Activated naive CD4-positive, alpha-beta T cell treated with anti-CD3 and anti-CD28 coated beads, Interleukin-2, amount 50 U/mL, for 72 hours (primary cell): ENCODE measurements at regions not wholly inside any gene's neighbourhood (a gene's known extent, or its start where the extent isn't known, plus 50 kb on each side); places are given as distances from the start of the nearest gene placed in this dataset.
"Not testable (repeated sequence)": the region's sequence is repeated elsewhere in the genome, so short reads cannot be mapped to it uniquely, and the experiment has no call there.

ENCODE experiments used
- ATAC-seq, 2 donors: fragments of 150-1000 bp; cut with Tn5 transposase; 2 replicates each; pipeline ENCODE4 v1.10.0; 2021; ENCODE audit warnings: mild to moderate bottlenecking in 2 of 2, moderate library complexity in 2 of 2
- DNase-seq, 2 donors: peaks; one replicate each; pipeline ENCODE4 v3.0.0; 2021 to 2022; ENCODE audit warnings: low spot score in 2 of 2
- H3K27ac Mint-ChIP-seq, 2 donors: one replicate each; pipeline ENCODE4 v1.8.0; 2022; ENCODE audit warnings: mild to moderate bottlenecking in 2 of 2, mixed read lengths in 2 of 2
- H3K36me3 Mint-ChIP-seq, 2 donors: one replicate each; pipeline ENCODE4 v1.8.0; 2022; ENCODE audit warnings: mixed read lengths in 2 of 2
- H3K9me3 Mint-ChIP-seq, 2 donors: one replicate each; pipeline ENCODE4 v1.8.0; 2022; ENCODE audit warnings: mixed read lengths in 2 of 2

- ATAC-seq (no peak), DNase-seq (no peak)
- peaks cover 0 to 4% of the 10 kb centered on the region in 2 donors for H3K36me3 Mint-ChIP-seq
- no peak overlapping the region for H3K27ac Mint-ChIP-seq
- no peaks in the 10 kb centered on the region for H3K9me3 Mint-ChIP-seq
These were observed 118.1 kb downstream of the GLRX3 start for GRCh38 chr10:130254243-130254642.

- no peak overlapping the region for H3K27ac Mint-ChIP-seq
- peaks cover 0 to 4% of the 10 kb centered on the region in 2 donors for H3K36me3 Mint-ChIP-seq
- peak in 1 of 2 donors; percentile 55 for ATAC-seq
- no peaks in the 10 kb centered on the region for H3K9me3 Mint-ChIP-seq
- peak in 1 of 2 donors; percentile 76 for DNase-seq
These were observed 118.5 kb downstream of the GLRX3 start for GRCh38 chr10:130254662-130255061.

- Mint-ChIP-seq H3K36me3 (no peaks in the 10 kb centered on the region), H3K9me3 (no peaks in the 10 kb centered on the region)
These were observed 119.6 kb downstream of the GLRX3 start for GRCh38 chr10:130255777-130256176.

GRCh38 chr10:130257897-130258296, 121.7 kb downstream of the GLRX3 start:
- H3K9me3 Mint-ChIP-seq = no peaks in the 10 kb centered on the region
- no peaks in the 10 kb centered on the region for H3K36me3 Mint-ChIP-seq
- ATAC-seq = no peak

More at GRCh38 chr10:130255777-130256176, 119.6 kb downstream of the GLRX3 start:
- no peak overlapping the region for H3K27ac Mint-ChIP-seq
- DNase-seq (no peak), ATAC-seq (no peak)

GRCh38 chr10:130259380-130259779, 123.2 kb downstream of the GLRX3 start:
- ATAC-seq (no peak), DNase-seq (no peak)
- H3K9me3 Mint-ChIP-seq = peaks cover 0 to 3% of the 10 kb centered on the region in 2 donors
- no peaks in the 10 kb centered on the region for H3K36me3 Mint-ChIP-seq
- H3K27ac Mint-ChIP-seq = no peak overlapping the region

More at GRCh38 chr10:130257897-130258296, 121.7 kb downstream of the GLRX3 start:
- no peak for DNase-seq
- H3K27ac Mint-ChIP-seq = no peak overlapping the region

- ATAC-seq = no peak
- no peaks in the 10 kb centered on the region for H3K36me3 Mint-ChIP-seq
- peak overlapping the region in 1 of 2 donors; percentile 36 for H3K27ac Mint-ChIP-seq
- peaks cover 0 to 4% of the 10 kb centered on the region in 2 donors for H3K9me3 Mint-ChIP-seq
- no peak for DNase-seq
These were observed 125.1 kb downstream of the GLRX3 start for GRCh38 chr10:130261306-130261705.

- peak overlapping the region in 1 of 2 donors; percentile 36 for H3K27ac Mint-ChIP-seq
These were observed 125.6 kb downstream of the GLRX3 start for GRCh38 chr10:130261766-130262165.

GRCh38 chr10:130263289-130263688, 127.1 kb downstream of the GLRX3 start:
- Mint-ChIP-seq H3K9me3 (peaks cover 0 to 4% of the 10 kb centered on the region in 2 donors), H3K36me3 (no peaks in the 10 kb centered on the region), H3K27ac (no peak overlapping the region)
- DNase-seq = no peak
- no peak for ATAC-seq

More at GRCh38 chr10:130261766-130262165, 125.6 kb downstream of the GLRX3 start:
- ATAC-seq (no peak), DNase-seq (no peak)
- no peaks in the 10 kb centered on the region for H3K36me3 Mint-ChIP-seq
- peaks cover 0 to 4% of the 10 kb centered on the region in 2 donors for H3K9me3 Mint-ChIP-seq

- peaks cover 0 to 4% of the 10 kb centered on the region in 2 donors for H3K9me3 Mint-ChIP-seq
- no peak overlapping the region for H3K27ac Mint-ChIP-seq
These were observed 129.4 kb downstream of the GLRX3 start for GRCh38 chr10:130265542-130265941.

GRCh38 chr10:130282492-130283218, 146.5 kb downstream of the GLRX3 start:
- H3K27ac Mint-ChIP-seq = no peak overlapping the region
- H3K9me3 Mint-ChIP-seq = peaks cover 61 to 65% of the 10 kb centered on the region in 2 donors
- DNase-seq (no peak), ATAC-seq (no peak)
- H3K36me3 Mint-ChIP-seq = peaks cover 59 to 74% of the 10 kb centered on the region in 2 donors

More at GRCh38 chr10:130265542-130265941, 129.4 kb downstream of the GLRX3 start:
- ATAC-seq (no peak), DNase-seq (no peak)
- H3K36me3 Mint-ChIP-seq = no peaks in the 10 kb centered on the region

GRCh38 chr10:130283219-130283545, 147.0 kb downstream of the GLRX3 start:
- H3K27ac Mint-ChIP-seq = no peak overlapping the region
- no peak for ATAC-seq
- peaks cover 65 to 80% of the 10 kb centered on the region in 2 donors for H3K36me3 Mint-ChIP-seq
- peaks cover 65% of the 10 kb centered on the region in 2 donors for H3K9me3 Mint-ChIP-seq
- no peak for DNase-seq

GRCh38 chr10:130295761-130296160, 159.6 kb downstream of the GLRX3 start:
- not testable (repeated sequence) for ATAC-seq, H3K27ac Mint-ChIP-seq, DNase-seq
- Mint-ChIP-seq H3K36me3 (peaks cover 12 to 32% of the 10 kb centered on the region in 2 donors), H3K9me3 (peaks cover 29 to 43% of the 10 kb centered on the region in 2 donors)

GRCh38 chr10:130300608-130301020, 164.4 kb downstream of the GLRX3 start:
- Mint-ChIP-seq H3K36me3 (peaks cover 28 to 38% of the 10 kb centered on the region in 2 donors), H3K9me3 (peaks cover 17 to 48% of the 10 kb centered on the region in 2 donors), H3K27ac (peak overlapping the region in 1 of 2 donors; percentile 91)
- DNase-seq (peak in 1 of 2 donors; percentile 65), ATAC-seq (peak in 1 of 2 donors; percentile 48)

- peak overlapping the region in 1 of 2 donors; percentile 91 for H3K27ac Mint-ChIP-seq
These were observed 165.1 kb downstream of the GLRX3 start for GRCh38 chr10:130301021-130301892.

GRCh38 chr10:130326954-130327353, 190.8 kb downstream of the GLRX3 start:
- H3K9me3 Mint-ChIP-seq = peaks cover 0 to 13% of the 10 kb centered on the region in 2 donors
- DNase-seq (no peak), ATAC-seq (no peak)
- no peak overlapping the region for H3K27ac Mint-ChIP-seq
- no peaks in the 10 kb centered on the region for H3K36me3 Mint-ChIP-seq

More at GRCh38 chr10:130301021-130301892, 165.1 kb downstream of the GLRX3 start:
- Mint-ChIP-seq H3K9me3 (peaks cover 14 to 53% of the 10 kb centered on the region in 2 donors), H3K36me3 (peaks cover 28 to 37% of the 10 kb centered on the region in 2 donors)
- peak in 1 of 2 donors; percentile 65 for DNase-seq
- peak in 1 of 2 donors; percentile 70 for ATAC-seq

GRCh38 chr10:130329792-130330191, 193.6 kb downstream of the GLRX3 start:
- DNase-seq = no peak
- Mint-ChIP-seq H3K36me3 (no peaks in the 10 kb centered on the region), H3K9me3 (peaks cover 0 to 5% of the 10 kb centered on the region in 2 donors), H3K27ac (no peak overlapping the region)
- no peak for ATAC-seq

- ATAC-seq (no peak), DNase-seq (no peak)
- H3K36me3 Mint-ChIP-seq = no peaks in the 10 kb centered on the region
- H3K9me3 Mint-ChIP-seq = no peaks in the 10 kb centered on the region
- no peak overlapping the region for H3K27ac Mint-ChIP-seq
These were observed 197.0 kb downstream of the GLRX3 start for GRCh38 chr10:130333185-130333584.
